ENCODE measurements at regions not wholly inside any gene's neighbourhood (a gene's known extent, or its start where the extent isn't known, plus 50 kb on each side); places are given as distances from the start of the nearest gene placed in this dataset.

GRCh38 chr1:100611086-100611485 lies 73.1 kb downstream of the GPR88 start:
- H3K27ac ChIP-seq: no peak overlapping the region

GRCh38 chr1:100612540-100612939 lies 74.6 kb downstream of the GPR88 start:
- TF ChIP-seq CTCF (IDR thresholded peaks at IDR 0.05): no peak
- TF ChIP-seq ZFX (IDR thresholded peaks at IDR 0.05; ENCODE audit: borderline replicate concordance): no peak
- H3K27ac ChIP-seq: no peak overlapping the region

More at GRCh38 chr1:100611086-100611485, 73.1 kb downstream of the GPR88 start:
- TF ChIP-seq ZFX (IDR thresholded peaks at IDR 0.05; ENCODE audit: borderline replicate concordance): no peak
- TF ChIP-seq CTCF (IDR thresholded peaks at IDR 0.05): no peak

GRCh38 chr1:100613817-100614559 lies 76.0 kb downstream of the GPR88 start:
- no peak overlapping the region for H3K27ac ChIP-seq
- TF ChIP-seq ZFX (IDR thresholded peaks at IDR 0.05; ENCODE audit: borderline replicate concordance) (no peak), CTCF (IDR thresholded peaks at IDR 0.05) (no peak)

GRCh38 chr1:100614570-100614969 lies 76.6 kb downstream of the GPR88 start:
- H3K27ac ChIP-seq: no peak overlapping the region
- TF ChIP-seq CTCF (IDR thresholded peaks at IDR 0.05): no peak
- TF ChIP-seq ZFX (IDR thresholded peaks at IDR 0.05; ENCODE audit: borderline replicate concordance): no peak

GRCh38 chr1:100615686-100616085 lies 77.7 kb downstream of the GPR88 start:
- H3K27ac ChIP-seq: no peak overlapping the region
- TF ChIP-seq CTCF (IDR thresholded peaks at IDR 0.05) (no peak), ZFX (IDR thresholded peaks at IDR 0.05; ENCODE audit: borderline replicate concordance) (no peak)

GRCh38 chr1:100616121-100616621 lies 78.2 kb downstream of the GPR88 start:
- TF ChIP-seq ZFX (IDR thresholded peaks at IDR 0.05; ENCODE audit: borderline replicate concordance) (no peak), CTCF (IDR thresholded peaks at IDR 0.05) (no peak)
- H3K27ac ChIP-seq: no peak overlapping the region

- no peak overlapping the region for H3K27ac ChIP-seq
- no peak for TF ChIP-seq ZFX (IDR thresholded peaks at IDR 0.05; ENCODE audit: borderline replicate concordance)
- TF ChIP-seq CTCF (IDR thresholded peaks at IDR 0.05): no peak
These were observed 84.1 kb downstream of the GPR88 start for GRCh38 chr1:100622037-100622436.
